Loucy (cell line): ENCODE measurements at regions not wholly inside any gene's neighbourhood (a gene's known extent, or its start where the extent isn't known, plus 50 kb on each side); places are given as distances from the start of the nearest gene placed in this dataset.

Source experiments
- CTCF ChIP-seq: fragments of 200-600 bp; sonication (generic); conservative IDR thresholded peaks from 2 replicates; pipeline ENCODE4 v1.5.1; 2014; ENCODE audit warnings: mild to moderate bottlenecking, antibody characterized with exemption, low read length
- EZH2phosphoT487 ChIP-seq: fragments of 200-600 bp; IDR thresholded peaks from 2 replicates; pipeline ENCODE4 v1.6.1; 2018; ENCODE audit warnings: antibody characterized with exemption, mild to moderate bottlenecking, moderate library complexity, borderline replicate concordance

- no peak for TF ChIP-seq CTCF
- no peak for TF ChIP-seq EZH2phosphoT487
These were observed 63.8 kb upstream of the DOCK1 start for GRCh38 chr10:126841341-126841895.
